H9 (cell line): ENCODE measurements at regions not wholly inside any gene's neighbourhood (a gene's known extent, or its start where the extent isn't known, plus 50 kb on each side); places are given as distances from the start of the nearest gene placed in this dataset.
"Not testable (repeated sequence)": the region's sequence is repeated elsewhere in the genome, so short reads cannot be mapped to it uniquely, and the experiment has no call there.

Experiments used
- DNase-seq: peaks from one replicate; pipeline ENCODE4 v3.0.0-alpha.2; 2017
- H2AFZ ChIP-seq: one replicate; pipeline ENCODE4 v1.6.1; 2013; ENCODE audit warnings: mild to moderate bottlenecking, low read length, control low read depth, moderate library complexity
- H2AK5ac ChIP-seq: 2 replicates; pipeline ENCODE4 v1.6.1; 2013; ENCODE audit warnings: low read length, control low read depth, mixed read lengths; ENCODE audit not compliant: insufficient read length
- H2BK120ac ChIP-seq: one replicate; pipeline ENCODE4 v1.6.1; 2013; ENCODE audit warnings: low read depth, mild to moderate bottlenecking, low read length, control low read depth, inconsistent platforms; ENCODE audit not compliant: poor library complexity, severe bottlenecking
- H2BK12ac ChIP-seq: 2 replicates; pipeline ENCODE4 v1.6.1; 2013; ENCODE audit warnings: low read length, control low read depth, mixed read lengths, low read depth; ENCODE audit not compliant: insufficient read length
- H2BK15ac ChIP-seq: 2 replicates; pipeline ENCODE4 v1.6.1; 2013; ENCODE audit warnings: low read depth, low read length, control low read depth
- H2BK20ac ChIP-seq: one replicate; pipeline ENCODE4 v1.6.1; 2013; ENCODE audit warnings: low read depth, mild to moderate bottlenecking, low read length, control low read depth, inconsistent platforms; ENCODE audit not compliant: poor library complexity, severe bottlenecking
- H2BK5ac ChIP-seq: 2 replicates; pipeline ENCODE4 v1.6.1; 2013; ENCODE audit warnings: low read length, control low read depth, mixed read lengths; ENCODE audit not compliant: insufficient read length
- H3K14ac ChIP-seq: 2 replicates; pipeline ENCODE4 v1.6.1; 2013; ENCODE audit warnings: low read length, control low read depth; ENCODE audit not compliant: insufficient read depth
- H3K18ac ChIP-seq: 2 replicates; pipeline ENCODE4 v1.6.1; 2013; ENCODE audit warnings: low read depth, mild to moderate bottlenecking, mixed read lengths, low read length, control low read depth; ENCODE audit not compliant: insufficient read length
- H3K23ac ChIP-seq: 2 replicates; pipeline ENCODE4 v1.6.1; 2013; ENCODE audit warnings: low read length, control low read depth, mixed read lengths, low read depth; ENCODE audit not compliant: insufficient read length
- H3K23me2 ChIP-seq: 2 replicates; pipeline ENCODE4 v1.6.1; 2013; ENCODE audit warnings: low read depth, mild to moderate bottlenecking, mixed read lengths, low read length, control low read depth; ENCODE audit not compliant: insufficient read length, poor library complexity, severe bottlenecking
- H3K27ac ChIP-seq: 2 replicates; pipeline ENCODE4 v1.5.1; 2013; ENCODE audit warnings: low read length, control low read depth, mixed read lengths, low read depth; ENCODE audit not compliant: insufficient read length
- H3K27me3 ChIP-seq: 2 replicates; pipeline ENCODE4 v1.6.1; 2013; ENCODE audit warnings: low read length, control low read depth, inconsistent platforms; ENCODE audit not compliant: insufficient read depth
- H3K4ac ChIP-seq: 2 replicates; pipeline ENCODE4 v1.6.1; 2013; ENCODE audit warnings: low read depth, mild to moderate bottlenecking, control low read depth, inconsistent platforms, low read length, moderate library complexity
- H3K4me1 ChIP-seq: 2 replicates; pipeline ENCODE4 v1.6.1; 2013; ENCODE audit warnings: low read length, control low read depth, inconsistent platforms; ENCODE audit not compliant: insufficient read depth
- H3K4me2 ChIP-seq: 2 replicates; pipeline ENCODE4 v1.6.1; 2013; ENCODE audit warnings: low read length, control low read depth, mixed read lengths; ENCODE audit not compliant: insufficient read length, insufficient read depth
- H3K56ac ChIP-seq: 2 replicates; pipeline ENCODE4 v1.6.1; 2013; ENCODE audit warnings: low read depth, mild to moderate bottlenecking, mixed read lengths, low read length, control low read depth; ENCODE audit not compliant: insufficient read length
- H3K79me1 ChIP-seq: 2 replicates; pipeline ENCODE4 v1.6.1; 2013; ENCODE audit warnings: low read depth, mild to moderate bottlenecking, moderate library complexity, low read length, control low read depth, inconsistent platforms; ENCODE audit not compliant: insufficient read depth, poor library complexity, severe bottlenecking
- H3K79me2 ChIP-seq: 2 replicates; pipeline ENCODE4 v1.6.1; 2013; ENCODE audit warnings: low read length, control low read depth, inconsistent platforms; ENCODE audit not compliant: insufficient read depth
- H3K9ac ChIP-seq: 2 replicates; pipeline ENCODE4 v1.6.1; 2013; ENCODE audit warnings: low read length, control low read depth, mixed read lengths; ENCODE audit not compliant: insufficient read length; ENCODE audit errors: extremely low read depth
- H3K9me3 ChIP-seq: one replicate; pipeline ENCODE4 v1.6.1; 2013; ENCODE audit warnings: low read depth, low read length, inconsistent platforms; ENCODE audit not compliant: control insufficient read depth
- H3T11ph ChIP-seq: one replicate; pipeline ENCODE4 v1.6.1; 2013; ENCODE audit warnings: mild to moderate bottlenecking, low read length, control low read depth, inconsistent platforms
- H4K20me1 ChIP-seq: one replicate; pipeline ENCODE4 v1.6.1; 2013; ENCODE audit not compliant: control insufficient read depth, insufficient read length, insufficient read depth
- H4K5ac ChIP-seq: 2 replicates; pipeline ENCODE4 v1.6.1; 2013; ENCODE audit warnings: low read depth, mild to moderate bottlenecking, mixed read lengths, low read length, control low read depth; ENCODE audit not compliant: insufficient read length
- H4K8ac ChIP-seq: replicated peaks from 2 replicates; pipeline ENCODE4 v1.6.1; 2013; ENCODE audit warnings: low read length, control low read depth, mixed read lengths, low read depth; ENCODE audit not compliant: insufficient read length
- H4K91ac ChIP-seq: 2 replicates; pipeline ENCODE4 v1.6.1; 2013; ENCODE audit warnings: low read depth, mild to moderate bottlenecking, moderate library complexity, mixed read lengths, low read length, control low read depth; ENCODE audit not compliant: insufficient read length
- H3K27ac Mint-ChIP-seq, 3 experiments: 2 replicates in 2 of 3; 3 replicates in 1 of 3; pipeline ENCODE4 v1.8.0; 2020 to 2021; ENCODE audit warnings: mixed read lengths in 3 of 3, mild to moderate bottlenecking in 1 of 3, moderate library complexity in 1 of 3
- H3K27me3 Mint-ChIP-seq: 2 replicates; pipeline ENCODE4 v1.8.0; 2021; ENCODE audit warnings: low read depth, mild to moderate bottlenecking, moderate library complexity, mixed read lengths
- H3K36me3 Mint-ChIP-seq, 3 experiments: 2 replicates in 2 of 3; 3 replicates in 1 of 3; pipeline ENCODE4 v1.8.0; 2020 to 2021; ENCODE audit warnings: low read depth in 3 of 3, mixed read lengths in 3 of 3; ENCODE audit not compliant: insufficient read depth in 1 of 3
- H3K4me1 Mint-ChIP-seq, 2 experiments: 2 replicates each; pipeline ENCODE4 v1.8.0; 2020; ENCODE audit warnings: mixed read lengths in 2 of 2
- H3K4me3 Mint-ChIP-seq, 2 experiments: 2 replicates in 1 of 2; 3 replicates in 1 of 2; pipeline ENCODE4 v1.8.0; 2020 to 2021; ENCODE audit warnings: mild to moderate bottlenecking in 2 of 2, mixed read lengths in 2 of 2, moderate library complexity in 1 of 2
- H3K9me3 Mint-ChIP-seq, 2 experiments: 2 replicates in 1 of 2; 3 replicates in 1 of 2; pipeline ENCODE4 v1.8.0; 2020; ENCODE audit warnings: mild to moderate bottlenecking in 2 of 2, mixed read lengths in 2 of 2, moderate library complexity in 1 of 2
- WGBS: extraction: QIAGEN DNeasy Blood & Tissue Kit; methylation state at CpG from one replicate; pipeline ENCODE4 v1.1.7; 2013; ENCODE audit warnings: missing lambda C conversion rate, low lambda C conversion rate, mixed read lengths; ENCODE audit not compliant: insufficient read length; ENCODE audit errors: extremely low coverage; 5-methylcytosine and 5-hydroxymethylcytosine counted together

GRCh38 chr21:7774219-7774618 lies 2747.2 kb upstream of the TPTE start:
- not testable (repeated sequence) for H3K36me3 Mint-ChIP-seq, H2BK5ac ChIP-seq, H2BK20ac ChIP-seq, H3K23me2 ChIP-seq, H3K27ac Mint-ChIP-seq, H2BK15ac ChIP-seq, H4K8ac ChIP-seq, H3K4me2 ChIP-seq, H3K18ac ChIP-seq, H3K9ac ChIP-seq, H3K14ac ChIP-seq, H4K91ac ChIP-seq, H4K5ac ChIP-seq, H2BK120ac ChIP-seq, H3K56ac ChIP-seq, H3K79me2 ChIP-seq, H4K20me1 ChIP-seq, H3K4me3 Mint-ChIP-seq, H3K27me3 ChIP-seq, H2BK12ac ChIP-seq, H2AK5ac ChIP-seq, H3K79me1 ChIP-seq, H2AFZ ChIP-seq, H3K27me3 Mint-ChIP-seq, H3K4me1 ChIP-seq, H3K23ac ChIP-seq, H3K4me1 Mint-ChIP-seq, H3K27ac ChIP-seq, DNase-seq, H3K9me3 Mint-ChIP-seq, H3K9me3 ChIP-seq, H3T11ph ChIP-seq, H3K4ac ChIP-seq
- WGBS, result no CpG with 5 or more reads among the region's 5 CpGs

- not testable (repeated sequence) for H3K4me2 ChIP-seq, H2AFZ ChIP-seq, H3K56ac ChIP-seq, H3K79me1 ChIP-seq, H4K5ac ChIP-seq, H4K91ac ChIP-seq, H3K4me3 Mint-ChIP-seq, H2BK12ac ChIP-seq, H3K14ac ChIP-seq, H3K27me3 ChIP-seq, H2AK5ac ChIP-seq, H3K9me3 Mint-ChIP-seq, H3K36me3 Mint-ChIP-seq, H3K79me2 ChIP-seq, DNase-seq, H3T11ph ChIP-seq, H3K4ac ChIP-seq, H3K18ac ChIP-seq, H3K9me3 ChIP-seq, H2BK120ac ChIP-seq, H3K27me3 Mint-ChIP-seq, H3K23ac ChIP-seq, H2BK20ac ChIP-seq, H3K9ac ChIP-seq, H4K20me1 ChIP-seq, H2BK5ac ChIP-seq, H3K27ac ChIP-seq, H4K8ac ChIP-seq, H3K4me1 Mint-ChIP-seq, H2BK15ac ChIP-seq, H3K23me2 ChIP-seq, H3K4me1 ChIP-seq
- no CpG with 5 or more reads among the region's 7 CpGs for WGBS
- H3K27ac Mint-ChIP-seq, result peak overlapping the region in 1 of 3 experiments; percentile 43; a peak in 1 of 7 replicates
Observed at GRCh38 chr21:7775327-7775984, 2745.9 kb upstream of the TPTE start.
